Activated CD8-positive, alpha-beta T cell treated with anti-CD3 and anti-CD28 coated beads for 36 hours (primary cell): ENCODE measurements at regions not wholly inside any gene's neighbourhood (a gene's known extent, or its start where the extent isn't known, plus 50 kb on each side); places are given as distances from the start of the nearest gene placed in this dataset.

ENCODE experiments used
- ATAC-seq: fragments of 200-7000 bp; cut with Tn5 transposase; one replicate; pipeline ENCODE4 v1.10.0; 2021; ENCODE audit warnings: mild to moderate bottlenecking, moderate library complexity
- CTCF ChIA-PET: fragments of 350-600 bp; sonication (Branson Sonifier 250); formaldehyde crosslinking; loops from one replicate; lab custom pipeline; 2021; ENCODE audit warnings: antibody characterized with exemption; lab: Charles Lee
- POLR2A ChIA-PET: fragments of 350-600 bp; sonication (Branson Sonifier 250); formaldehyde crosslinking; loops from one replicate; lab custom pipeline; 2021; ENCODE audit warnings: antibody characterized with exemption; lab: Charles Lee
- DNase-seq: peaks from one replicate; pipeline ENCODE4 v3.0.0-alpha.2; 2020
- H3K27ac Mint-ChIP-seq: one replicate; pipeline ENCODE4 v1.8.0; 2021; ENCODE audit warnings: mild to moderate bottlenecking, mixed read lengths
- H3K27me3 Mint-ChIP-seq: one replicate; pipeline ENCODE4 v1.8.0; 2021; ENCODE audit warnings: mixed read lengths
- H3K36me3 Mint-ChIP-seq: one replicate; pipeline ENCODE4 v1.8.0; 2021; ENCODE audit warnings: low read depth, mixed read lengths
- H3K4me1 Mint-ChIP-seq: one replicate; pipeline ENCODE4 v1.8.0; 2021; ENCODE audit warnings: low read depth, mixed read lengths
- H3K4me3 Mint-ChIP-seq: one replicate; pipeline ENCODE4 v1.8.0; 2021; ENCODE audit warnings: mild to moderate bottlenecking, moderate library complexity, mixed read lengths
- H3K9me3 Mint-ChIP-seq: one replicate; pipeline ENCODE4 v1.8.0; 2021; ENCODE audit warnings: mixed read lengths
- CTCF ChIP-seq: fragments of 200-600 bp; IDR thresholded peaks from one replicate; pipeline ENCODE4 v1.8.0; 2022; ENCODE audit warnings: antibody characterized with exemption, mild to moderate bottlenecking
- intact Hi-C: fragments of 100-400 bp; cut with micrococcal nuclease; formaldehyde crosslinking; loops from one replicate; pipeline ENCODE4 v1.10.0; 2022

GRCh38 chr11:24043842-24044241 lies 453.0 kb upstream of the LUZP2 start:
- POLR2A ChIA-PET, result no interaction called here

GRCh38 chr11:24046731-24047130 lies 450.1 kb upstream of the LUZP2 start:
- Mint-ChIP-seq H3K4me3 (no peak overlapping the region), H3K4me1 (no peaks in the 10 kb centered on the region), H3K9me3 (peaks cover 16% of the 10 kb centered on the region), H3K36me3 (no peaks in the 10 kb centered on the region), H3K27ac (no peak overlapping the region), H3K27me3 (no peaks in the 10 kb centered on the region)
- ATAC-seq, result no peak
- intact Hi-C loops, result no loop called here
- no peak for TF ChIP-seq CTCF
- DNase-seq, result no peak
- POLR2A ChIA-PET, result no interaction called here
- CTCF ChIA-PET, result no interaction called here

More at GRCh38 chr11:24043842-24044241, 453.0 kb upstream of the LUZP2 start:
- Mint-ChIP-seq H3K27me3 (no peaks in the 10 kb centered on the region), H3K4me1 (no peaks in the 10 kb centered on the region), H3K9me3 (peaks cover 13% of the 10 kb centered on the region), H3K4me3 (no peak overlapping the region), H3K27ac (no peak overlapping the region), H3K36me3 (no peaks in the 10 kb centered on the region)
- no peak for TF ChIP-seq CTCF
- intact Hi-C loops, result no loop called here
- peak; percentile 1 for DNase-seq
- CTCF ChIA-PET, result no interaction called here
- no peak for ATAC-seq

- POLR2A ChIA-PET, result no interaction called here
- DNase-seq (no peak), ATAC-seq (no peak)
- CTCF ChIA-PET, result no interaction called here
- no peak for TF ChIP-seq CTCF
- Mint-ChIP-seq H3K27ac (no peak overlapping the region), H3K4me3 (no peak overlapping the region), H3K36me3 (no peaks in the 10 kb centered on the region), H3K27me3 (no peaks in the 10 kb centered on the region), H3K4me1 (no peaks in the 10 kb centered on the region), H3K9me3 (peaks cover 3% of the 10 kb centered on the region)
- intact Hi-C loops, result no loop called here
These were observed 440.8 kb upstream of the LUZP2 start for GRCh38 chr11:24056051-24056450.

- Mint-ChIP-seq H3K27me3 (no peaks in the 10 kb centered on the region), H3K27ac (no peak overlapping the region), H3K4me3 (no peak overlapping the region), H3K36me3 (no peaks in the 10 kb centered on the region), H3K9me3 (peaks cover 3% of the 10 kb centered on the region), H3K4me1 (no peaks in the 10 kb centered on the region)
- DNase-seq, result no peak
- ChIA-PET POLR2A (no interaction called here), CTCF (no interaction called here)
- no peak for TF ChIP-seq CTCF
- ATAC-seq, result no peak
- intact Hi-C loops, result no loop called here
These were observed 436.7 kb upstream of the LUZP2 start for GRCh38 chr11:24060125-24060524.

- Mint-ChIP-seq H3K4me1 (no peaks in the 10 kb centered on the region), H3K27ac (no peak overlapping the region), H3K27me3 (no peaks in the 10 kb centered on the region), H3K9me3 (no peaks in the 10 kb centered on the region), H3K4me3 (no peak overlapping the region), H3K36me3 (no peaks in the 10 kb centered on the region)
- intact Hi-C loops, result no loop called here
- POLR2A ChIA-PET, result no interaction called here
- ATAC-seq (no peak), DNase-seq (no peak)
- CTCF ChIA-PET, result no interaction called here
- no peak for TF ChIP-seq CTCF
These were observed 432.4 kb upstream of the LUZP2 start for GRCh38 chr11:24064309-24064903.
